ENCODE measurements at regions not wholly inside any gene's neighbourhood (a gene's known extent, or its start where the extent isn't known, plus 50 kb on each side); places are given as distances from the start of the nearest gene placed in this dataset.

- H3K36me3 ChIP-seq, result no peaks in the 10 kb centered on the region
- H3K27me3 ChIP-seq, result no peaks in the 10 kb centered on the region
- DNase-seq (ENCODE audit: extremely low spot score), result no peak
- 92% methylated on average over 8 of the region's 10 CpGs for WGBS
- no peak for TF ChIP-seq EP300 (IDR thresholded peaks at IDR 0.05)
- no peak for TF ChIP-seq POLR2A (IDR thresholded peaks at IDR 0.05; ENCODE audit: low read depth)
- no peak for TF ChIP-seq POLR2AphosphoS5 (IDR thresholded peaks at IDR 0.05)
- TF ChIP-seq CTCF (IDR thresholded peaks at IDR 0.05), result no peak
- intact Hi-C loops (cut with DNase I), result no loop called here
- no peak overlapping the region for H3K4me3 ChIP-seq
- no peak overlapping the region for H3K27ac ChIP-seq (replicated peaks in 1 of 4)
- H3K9me3 ChIP-seq, result no peaks in the 10 kb centered on the region
- H3K4me1 ChIP-seq, result peaks cover 17 to 21% (median 18%) of the 10 kb centered on the region in 4 donors
Measured at GRCh38 chr15:70170096-70170699, 72.5 kb upstream of the TLE3 start.

GRCh38 chr15:70169147-70169546, 71.4 kb upstream of the TLE3 start:
- DNase-seq (ENCODE audit: extremely low spot score), result no peak
- H3K4me1 ChIP-seq, result peaks cover 25 to 31% (median 27%) of the 10 kb centered on the region in 4 donors
- no peak overlapping the region for H3K27ac ChIP-seq (replicated peaks in 1 of 4)
- no peaks in the 10 kb centered on the region for H3K9me3 ChIP-seq
- no peaks in the 10 kb centered on the region for H3K36me3 ChIP-seq
- no peak for TF ChIP-seq POLR2AphosphoS5 (IDR thresholded peaks at IDR 0.05)
- TF ChIP-seq POLR2A (IDR thresholded peaks at IDR 0.05; ENCODE audit: low read depth), result no peak
- no peak for TF ChIP-seq EP300 (IDR thresholded peaks at IDR 0.05)
- TF ChIP-seq CTCF (IDR thresholded peaks at IDR 0.05), result no peak
- H3K27me3 ChIP-seq, result no peaks in the 10 kb centered on the region
- intact Hi-C loops (cut with DNase I), result no loop called here
- no peak overlapping the region for H3K4me3 ChIP-seq
- WGBS, result 90% methylated on average over 3 of the region's 3 CpGs

- Histone ChIP-seq H3K4me3 (no peak overlapping the region), H3K36me3 (no peaks in the 10 kb centered on the region), H3K9me3 (no peaks in the 10 kb centered on the region), H3K27ac (replicated peaks in 1 of 4) (no peak overlapping the region), H3K27me3 (no peaks in the 10 kb centered on the region), H3K4me1 (peaks cover 25 to 32% (median 30%) of the 10 kb centered on the region in 4 donors)
- TF ChIP-seq POLR2AphosphoS5 (IDR thresholded peaks at IDR 0.05), result no peak
- TF ChIP-seq CTCF (IDR thresholded peaks at IDR 0.05), result no peak
- no peak for TF ChIP-seq POLR2A (IDR thresholded peaks at IDR 0.05; ENCODE audit: low read depth)
- no peak for TF ChIP-seq EP300 (IDR thresholded peaks at IDR 0.05)
- WGBS, result 59% methylated on average over 3 of the region's 3 CpGs
- DNase-seq (ENCODE audit: extremely low spot score), result no peak
- intact Hi-C loops (cut with DNase I), result no loop called here
Measured at GRCh38 chr15:70167155-70167554, 69.4 kb upstream of the TLE3 start.

GRCh38 chr15:70166506-70167087, 68.9 kb upstream of the TLE3 start:
- WGBS, result 83% methylated on average over 6 of the region's 13 CpGs
- Histone ChIP-seq H3K9me3 (no peaks in the 10 kb centered on the region), H3K36me3 (no peaks in the 10 kb centered on the region), H3K4me1 (peaks cover 25 to 32% (median 30%) of the 10 kb centered on the region in 4 donors), H3K27ac (replicated peaks in 1 of 4) (peak overlapping the region in 1 of 4 donors; percentile 75), H3K27me3 (no peaks in the 10 kb centered on the region), H3K4me3 (no peak overlapping the region)
- TF ChIP-seq EP300 (IDR thresholded peaks at IDR 0.05) (no peak), CTCF (IDR thresholded peaks at IDR 0.05) (no peak), POLR2A (IDR thresholded peaks at IDR 0.05; ENCODE audit: low read depth) (no peak)
- intact Hi-C loops (cut with DNase I), result no loop called here
- DNase-seq (ENCODE audit: extremely low spot score), result no peak
